ENCODE measurements at regions not wholly inside any gene's neighbourhood (a gene's known extent, or its start where the extent isn't known, plus 50 kb on each side); places are given as distances from the start of the nearest gene placed in this dataset.

GRCh38 chr2:220053919-220054318 is 426.5 kb downstream of the SLC4A3 start:
- ATAC-seq (ENCODE audit: low read depth), result no peak
- no peak for DNase-seq
- no peak for TF ChIP-seq CTCF (IDR thresholded peaks at IDR 0.05)
- POLR2A ChIA-PET, result no interaction called here
- H3K36me3 Mint-ChIP-seq (ENCODE audit: low read depth), result no peaks in the 10 kb centered on the region
- H3K9me3 Mint-ChIP-seq, result peaks cover 4% of the 10 kb centered on the region
- no peak overlapping the region for H3K27ac Mint-ChIP-seq
- H3K4me1 Mint-ChIP-seq, result no peaks in the 10 kb centered on the region
- no peak overlapping the region for H3K4me3 Mint-ChIP-seq
- intact Hi-C loops (cut with micrococcal nuclease), result no loop called here
- H3K27me3 Mint-ChIP-seq, result no peaks in the 10 kb centered on the region
- CTCF ChIA-PET, result no interaction called here

GRCh38 chr2:220057391-220057790 is 430.0 kb downstream of the SLC4A3 start:
- DNase-seq, result no peak
- no peaks in the 10 kb centered on the region for H3K27me3 Mint-ChIP-seq
- no peaks in the 10 kb centered on the region for H3K4me1 Mint-ChIP-seq
- peaks cover 4% of the 10 kb centered on the region for H3K9me3 Mint-ChIP-seq
- H3K36me3 Mint-ChIP-seq (ENCODE audit: low read depth), result no peaks in the 10 kb centered on the region
- ChIA-PET CTCF (no interaction called here), POLR2A (no interaction called here)
- no peak for ATAC-seq (ENCODE audit: low read depth)
- intact Hi-C loops (cut with micrococcal nuclease), result no loop called here
- H3K27ac Mint-ChIP-seq, result no peak overlapping the region
- TF ChIP-seq CTCF (IDR thresholded peaks at IDR 0.05), result no peak
- H3K4me3 Mint-ChIP-seq, result no peak overlapping the region

GRCh38 chr2:220057916-220058315 is 430.5 kb downstream of the SLC4A3 start:
- peaks cover 4% of the 10 kb centered on the region for H3K9me3 Mint-ChIP-seq
- no peak for ATAC-seq (ENCODE audit: low read depth)
- intact Hi-C loops (cut with micrococcal nuclease), result no loop called here
- POLR2A ChIA-PET, result no interaction called here
- H3K4me3 Mint-ChIP-seq, result no peak overlapping the region
- no peak for TF ChIP-seq CTCF (IDR thresholded peaks at IDR 0.05)
- no peak overlapping the region for H3K27ac Mint-ChIP-seq
- DNase-seq, result no peak
- CTCF ChIA-PET, result no interaction called here
- H3K36me3 Mint-ChIP-seq (ENCODE audit: low read depth), result no peaks in the 10 kb centered on the region
- no peaks in the 10 kb centered on the region for H3K27me3 Mint-ChIP-seq
- no peaks in the 10 kb centered on the region for H3K4me1 Mint-ChIP-seq

- intact Hi-C loops (cut with micrococcal nuclease), result no loop called here
- Mint-ChIP-seq H3K4me3 (no peak overlapping the region), H3K9me3 (no peaks in the 10 kb centered on the region), H3K36me3 (ENCODE audit: low read depth) (no peaks in the 10 kb centered on the region), H3K27me3 (no peaks in the 10 kb centered on the region), H3K27ac (no peak overlapping the region), H3K4me1 (no peaks in the 10 kb centered on the region)
- ATAC-seq (ENCODE audit: low read depth) (no peak), DNase-seq (no peak)
- no peak for TF ChIP-seq CTCF (IDR thresholded peaks at IDR 0.05)
- ChIA-PET CTCF (no interaction called here), POLR2A (no interaction called here)
These were observed 436.9 kb downstream of the SLC4A3 start for GRCh38 chr2:220064111-220065030.

- Mint-ChIP-seq H3K27me3 (no peaks in the 10 kb centered on the region), H3K27ac (no peak overlapping the region), H3K4me1 (no peaks in the 10 kb centered on the region), H3K4me3 (no peak overlapping the region), H3K36me3 (ENCODE audit: low read depth) (no peaks in the 10 kb centered on the region), H3K9me3 (no peaks in the 10 kb centered on the region)
- ATAC-seq (ENCODE audit: low read depth), result no peak
- no peak for DNase-seq
- TF ChIP-seq CTCF (IDR thresholded peaks at IDR 0.05), result no peak
- intact Hi-C loops (cut with micrococcal nuclease), result no loop called here
- ChIA-PET CTCF (no interaction called here), POLR2A (no interaction called here)
These were observed 438.2 kb downstream of the SLC4A3 start for GRCh38 chr2:220065581-220065980.
